HG03045 (cell line): ENCODE measurements at regions not wholly inside any gene's neighbourhood (a gene's known extent, or its start where the extent isn't known, plus 50 kb on each side); places are given as distances from the start of the nearest gene placed in this dataset.
"Not testable (repeated sequence)": the region's sequence is repeated elsewhere in the genome, so short reads cannot be mapped to it uniquely, and the experiment has no call there.

Source experiments
- ATAC-seq: cut with Tn5 transposase; IDR thresholded peaks from one replicate; pipeline ENCODE4 v1.9.1; 2021; ENCODE audit warnings: mild to moderate bottlenecking, moderate library complexity; ENCODE audit not compliant: unreplicated experiment

DNA sequence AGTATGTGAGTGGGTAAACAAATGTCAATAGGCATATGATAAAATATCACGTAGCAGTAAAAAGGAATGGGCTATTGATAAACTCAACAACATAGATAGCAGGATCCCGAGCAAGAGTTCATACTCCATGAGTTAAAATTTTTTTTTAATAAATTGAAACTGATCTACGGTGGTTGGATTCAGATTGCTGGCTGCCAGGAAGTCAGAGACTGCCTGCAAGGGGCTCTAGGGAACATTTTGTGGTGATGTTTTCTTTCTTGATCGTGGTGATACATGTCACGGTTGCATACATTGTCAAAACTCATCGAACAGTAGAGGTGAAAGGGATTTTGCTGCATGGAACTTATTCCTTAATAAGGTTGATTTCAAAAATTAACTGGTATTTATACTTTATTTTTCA, 62.6 kb upstream of the WNT7B start:
- no peak for ATAC-seq

DNA sequence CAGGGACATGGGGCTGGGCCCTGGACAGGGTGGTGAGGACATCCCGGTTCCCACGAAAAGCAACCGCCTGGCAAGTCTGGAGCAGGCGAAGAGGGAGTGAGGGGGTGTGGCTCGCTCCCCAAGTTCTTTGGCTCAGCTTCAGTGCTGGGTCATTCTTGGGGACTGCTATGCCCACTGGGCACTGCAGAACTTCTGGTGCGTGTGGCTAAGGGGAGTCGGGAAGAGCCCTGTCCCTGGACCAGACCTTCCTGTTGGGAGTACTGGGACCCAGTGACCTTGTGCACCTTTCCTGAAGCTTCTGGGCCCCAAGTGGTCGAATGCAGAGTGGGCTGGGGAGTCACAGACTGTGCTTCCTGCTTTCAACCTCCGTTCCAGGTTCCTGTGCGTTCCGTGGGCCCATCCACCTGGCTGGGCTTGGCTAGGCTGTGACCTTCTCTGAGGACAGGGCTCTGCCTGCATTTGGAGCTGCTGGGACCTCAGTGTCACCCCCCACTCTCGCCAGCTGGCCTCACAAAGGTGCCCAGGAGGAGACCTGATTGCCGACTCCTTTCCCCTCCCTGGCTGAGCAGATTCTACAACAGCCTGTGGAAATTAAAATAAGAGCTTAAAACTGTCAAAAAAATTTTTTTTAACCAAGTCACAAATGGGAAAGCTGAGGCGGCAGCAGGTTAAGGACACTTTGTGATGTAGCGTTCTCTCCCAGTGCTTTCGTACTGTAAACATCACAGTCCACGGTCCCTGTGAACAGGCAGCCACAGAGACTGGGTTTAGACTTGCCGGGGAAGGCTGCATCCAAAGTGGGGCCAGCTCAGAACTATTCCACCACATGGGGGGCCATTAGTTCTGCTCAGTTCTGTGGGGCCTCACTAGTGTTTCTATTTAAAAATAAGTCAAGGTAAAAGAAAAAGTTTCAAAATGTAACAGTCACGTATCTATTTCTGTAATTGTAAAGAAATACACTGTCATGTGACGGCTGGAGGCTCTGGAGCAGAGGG, 63.8 kb upstream of the WNT7B start:
- ATAC-seq: no peak

DNA sequence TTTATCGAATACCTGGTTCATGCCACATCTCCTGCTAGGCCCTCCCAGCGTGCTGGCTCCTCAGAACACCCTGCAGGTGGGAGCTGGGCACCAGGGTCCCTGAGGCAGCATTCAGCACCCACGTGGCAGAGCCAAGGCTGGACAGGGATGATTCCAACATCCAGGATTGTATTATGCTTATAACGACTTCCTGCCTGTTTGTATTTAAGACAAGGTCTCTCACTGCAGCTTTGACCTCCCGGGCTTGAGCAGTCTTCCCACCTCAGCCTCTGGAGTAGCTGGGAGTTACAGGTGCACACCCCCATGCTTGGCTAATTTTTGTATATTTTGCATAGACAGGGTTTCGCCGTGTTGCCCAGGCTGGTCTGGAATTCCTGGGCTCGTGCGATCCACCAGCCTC, 64.7 kb upstream of the WNT7B start:
- no peak for ATAC-seq

DNA sequence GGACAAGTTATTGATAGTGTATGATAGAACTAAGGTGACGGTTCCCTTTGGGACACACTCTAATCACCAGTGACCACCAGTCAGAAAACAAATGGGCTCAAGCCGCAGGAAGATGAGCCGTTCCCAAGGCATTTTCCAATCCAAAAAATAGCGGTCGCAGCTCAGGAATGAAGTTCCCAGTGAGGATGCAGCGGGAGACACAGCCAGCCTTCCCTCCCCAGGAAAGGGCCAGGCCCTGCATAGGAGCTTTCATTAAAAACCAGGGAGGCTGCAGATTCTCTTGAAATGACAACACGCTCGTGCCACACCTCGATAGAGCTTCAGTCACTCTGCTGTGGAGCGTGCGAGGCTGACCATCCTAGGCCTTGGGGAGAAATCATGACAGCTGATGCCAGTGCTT, 65.8 kb upstream of the WNT7B start:
- ATAC-seq: no peak

DNA sequence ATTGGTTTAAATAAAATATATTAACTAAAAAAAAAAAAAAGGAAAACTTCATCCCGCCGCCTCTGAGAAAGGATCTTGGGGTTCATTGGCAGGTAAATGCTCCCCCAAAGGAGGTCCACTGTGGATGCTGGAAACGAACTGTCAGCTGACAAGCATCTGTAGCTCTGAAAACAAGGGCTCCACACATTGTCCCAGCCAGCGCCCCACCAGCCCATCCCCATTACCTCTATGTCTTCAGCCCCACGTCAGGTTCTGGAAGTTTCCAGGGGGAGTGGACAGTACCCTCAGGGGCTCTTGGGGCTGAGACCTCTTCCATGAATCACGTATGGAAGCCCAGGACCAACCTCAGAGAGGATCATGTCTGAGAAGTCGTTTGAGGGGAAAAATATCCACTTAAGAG, 66.4 kb upstream of the WNT7B start:
- no peak for ATAC-seq

DNA sequence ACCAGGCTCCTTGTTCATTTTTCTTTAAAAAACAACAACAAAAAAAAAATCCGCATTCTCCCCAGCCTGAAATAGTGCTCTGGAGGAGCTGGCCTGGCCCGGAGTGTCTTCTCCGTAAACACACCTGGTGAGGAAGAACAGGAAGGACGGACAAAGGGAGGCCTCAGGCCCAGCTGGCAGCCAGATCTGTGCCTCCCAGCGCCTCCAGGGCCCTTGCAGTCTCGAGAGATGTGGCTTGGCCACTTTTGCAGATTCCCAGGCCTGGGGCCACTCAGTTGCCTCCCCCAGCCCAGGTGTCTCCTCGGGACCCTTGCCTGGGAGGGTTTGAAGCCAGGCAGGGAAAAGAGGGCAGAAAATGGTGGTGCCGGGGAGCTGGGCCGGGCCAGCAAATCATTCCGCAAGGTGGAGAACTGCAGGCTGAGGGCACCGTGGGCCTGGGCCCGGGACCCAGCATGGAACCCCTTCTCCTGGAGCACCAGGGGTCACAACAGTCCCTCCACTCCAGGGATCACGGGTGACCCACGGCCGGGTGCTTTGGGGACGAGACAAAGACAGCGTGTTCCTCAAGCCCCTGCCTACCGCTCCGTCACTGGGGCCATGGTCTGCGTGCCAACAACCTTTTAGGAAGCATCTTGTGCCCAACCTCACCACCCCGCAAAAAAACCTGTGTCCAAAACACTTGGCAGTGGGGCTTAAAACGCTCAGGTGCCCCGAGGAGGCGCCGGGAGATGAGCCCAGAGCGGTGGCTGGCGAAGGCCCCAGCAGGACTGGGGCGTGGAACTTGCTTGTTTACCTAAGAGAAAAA, 67.1 kb upstream of the WNT7B start:
- no peak for ATAC-seq

DNA sequence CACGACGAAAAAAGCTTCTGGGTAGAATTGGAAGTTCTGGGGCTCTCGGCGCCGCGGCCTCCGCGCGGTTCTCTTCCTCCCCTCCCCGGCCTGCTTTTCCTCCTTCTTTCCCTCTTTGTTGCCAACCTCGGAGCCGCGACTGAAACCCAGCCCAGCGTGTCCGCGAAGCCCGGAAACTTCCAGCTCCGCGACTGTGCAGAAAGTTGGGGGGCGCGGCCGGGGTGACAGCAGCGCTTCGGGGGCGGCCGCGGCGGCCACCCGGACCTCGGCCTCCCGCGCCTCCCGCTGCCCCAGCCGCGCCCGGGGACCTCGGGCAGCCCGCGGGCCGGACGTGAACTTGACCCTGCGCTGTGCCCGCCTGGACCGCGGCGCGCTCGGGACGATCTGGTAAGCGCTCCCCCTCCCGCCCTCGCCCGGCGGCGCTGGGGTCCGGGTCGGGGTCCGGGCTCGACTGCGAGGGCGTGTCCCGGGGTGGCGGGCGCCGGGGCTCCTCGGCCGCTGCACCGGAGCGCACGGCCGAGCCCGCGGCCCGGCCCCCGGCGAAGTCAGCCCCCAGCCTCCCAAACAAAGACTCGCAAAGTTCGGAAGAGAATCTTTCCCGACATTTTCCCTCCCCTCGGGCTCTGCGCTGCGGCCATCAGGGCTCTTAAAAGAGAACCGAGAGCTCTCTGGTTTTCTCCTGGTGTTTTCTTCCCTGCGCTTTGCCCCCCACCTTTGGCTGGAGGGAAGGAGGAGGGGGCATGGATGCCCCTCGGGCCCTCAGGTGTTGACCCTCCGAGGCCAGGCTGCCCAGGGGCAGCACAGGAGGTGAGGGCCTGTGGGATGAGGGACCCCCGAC, 67.9 kb upstream of the WNT7B start:
- no peak for ATAC-seq

DNA sequence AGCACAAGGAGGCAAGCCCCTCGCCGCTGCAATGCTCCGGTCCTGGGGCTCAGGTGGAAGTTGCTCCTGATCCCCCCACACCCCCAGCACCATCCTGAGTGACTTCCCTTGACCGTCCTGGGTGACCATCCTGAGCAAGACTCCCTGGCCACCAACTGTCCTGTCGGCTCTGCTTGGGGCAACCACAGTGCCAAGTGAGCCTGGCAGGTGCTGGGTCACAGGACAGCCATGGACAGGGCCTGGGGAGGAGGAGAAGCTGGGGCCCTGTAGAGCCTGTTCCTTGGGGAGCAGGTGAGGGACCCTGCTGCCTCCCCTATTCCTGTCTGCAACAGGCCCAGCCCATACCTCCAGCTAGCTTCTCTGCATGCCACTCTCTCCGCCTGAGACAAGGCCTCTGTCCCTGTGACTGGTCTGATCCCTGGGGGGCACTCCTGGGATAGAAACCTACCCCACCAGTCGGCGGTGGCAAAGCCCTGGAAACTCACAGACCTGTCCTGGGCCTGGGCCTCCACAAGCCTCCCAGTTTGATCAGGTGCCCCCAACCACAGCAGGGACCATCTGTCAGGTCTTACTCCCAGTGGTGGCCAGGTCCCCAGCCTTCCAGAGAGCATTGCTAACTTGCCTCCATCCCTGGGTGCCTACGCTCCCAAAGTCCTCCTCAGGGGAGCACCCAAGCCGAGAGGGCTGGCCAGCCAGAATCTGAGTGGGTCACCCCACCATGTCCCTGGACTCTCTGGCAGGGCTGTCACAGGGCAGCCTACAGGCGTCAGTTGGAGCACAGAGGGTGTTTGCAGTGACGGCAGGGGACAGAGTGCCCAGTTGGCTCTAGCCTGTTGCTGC, 68.7 kb upstream of the WNT7B start:
- ATAC-seq: no peak

DNA sequence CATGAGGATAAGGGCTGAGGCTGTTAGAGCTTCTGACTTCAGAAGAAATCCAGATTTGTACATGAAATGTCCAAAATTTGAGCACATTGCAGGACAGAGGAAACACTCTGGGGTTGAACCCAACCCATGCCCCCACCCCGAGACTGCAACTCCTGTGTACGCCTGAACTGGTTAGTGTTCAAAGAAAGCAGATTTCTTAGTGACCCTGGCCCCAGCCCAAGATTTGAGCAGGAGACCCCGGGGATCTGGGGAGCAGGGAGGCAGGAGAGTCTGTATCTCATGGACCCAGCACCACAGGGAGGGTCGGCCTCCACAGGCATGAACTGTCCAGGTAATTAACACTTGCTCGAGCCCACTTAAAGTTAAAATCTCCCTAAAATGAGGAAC, 69.3 kb upstream of the WNT7B start:
- ATAC-seq: no peak

DNA sequence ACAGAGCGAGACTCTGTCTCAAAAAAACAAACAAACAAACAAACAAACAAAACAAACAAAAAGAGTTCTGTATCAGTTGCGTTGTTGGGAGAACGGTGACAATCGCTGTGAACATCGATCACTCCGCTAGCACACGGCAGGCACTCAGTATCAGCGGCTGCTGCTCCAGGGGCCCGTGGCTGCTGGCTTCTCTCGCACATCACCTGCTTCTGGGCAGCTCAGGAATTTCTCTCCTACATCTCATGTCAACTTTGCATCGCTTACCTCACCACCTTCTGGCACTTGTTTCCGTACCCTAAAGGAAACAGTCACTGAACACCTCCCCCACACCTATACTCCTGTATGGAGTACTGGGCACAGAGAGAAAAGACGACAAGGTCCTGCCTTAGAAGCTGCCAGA, 70.3 kb upstream of the WNT7B start:
- no peak for ATAC-seq

DNA sequence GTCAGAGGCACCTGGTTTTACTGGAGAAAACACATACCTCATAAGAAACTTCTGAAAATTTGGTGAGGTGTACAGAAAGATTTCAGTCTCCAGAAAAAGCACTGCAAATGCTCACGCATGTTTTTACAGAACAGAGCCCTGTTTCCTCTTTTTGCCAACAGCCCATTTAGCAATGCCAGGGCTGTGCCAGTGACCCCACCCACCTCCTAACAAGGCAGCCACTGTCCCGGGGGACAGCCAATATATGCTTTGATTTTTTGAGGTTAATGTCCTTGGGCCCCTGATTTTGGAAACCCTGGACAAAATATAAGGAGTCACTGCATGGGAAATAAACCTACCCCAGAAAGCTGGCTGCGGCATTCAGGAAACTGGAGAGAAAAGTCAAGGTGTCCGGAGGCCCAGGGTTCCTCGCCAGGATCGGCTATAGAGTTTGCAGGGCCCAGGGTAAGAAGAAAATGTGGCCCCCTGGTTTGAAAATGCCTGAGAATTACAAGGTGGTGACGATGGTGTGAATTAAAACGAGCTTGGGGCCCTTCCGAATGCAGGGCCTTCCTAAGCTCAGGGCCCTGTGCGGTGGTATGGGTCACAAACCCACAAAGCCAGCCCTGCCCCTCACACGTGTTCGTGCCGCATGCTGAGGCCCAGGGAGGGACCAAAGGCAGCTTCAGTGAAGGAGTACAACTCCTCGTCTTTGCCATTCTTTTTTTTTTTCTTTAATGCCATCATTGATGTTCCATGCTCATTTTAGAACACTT, 71.1 kb upstream of the WNT7B start:
- no peak for ATAC-seq

DNA sequence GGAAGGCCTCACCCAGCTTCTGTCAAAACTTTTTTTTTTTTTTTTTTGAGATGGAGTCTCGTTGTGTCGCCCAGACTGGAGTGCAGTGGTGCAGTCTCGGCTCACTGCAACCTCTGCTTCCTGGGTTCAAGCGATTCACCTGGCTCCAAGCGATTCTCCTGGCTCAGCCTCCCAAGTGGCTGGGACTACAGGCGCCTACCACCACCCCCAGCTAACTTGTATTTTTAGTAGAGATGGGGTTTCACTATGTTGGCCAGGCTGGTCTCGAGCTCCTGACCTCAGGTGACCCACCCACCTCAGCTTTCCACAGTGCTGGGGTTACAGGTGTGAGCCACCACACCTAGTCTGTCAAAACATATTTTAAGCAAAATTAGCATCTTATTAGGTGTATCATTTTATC, 71.7 kb upstream of the WNT7B start:
- ATAC-seq: not testable (repeated sequence)

DNA sequence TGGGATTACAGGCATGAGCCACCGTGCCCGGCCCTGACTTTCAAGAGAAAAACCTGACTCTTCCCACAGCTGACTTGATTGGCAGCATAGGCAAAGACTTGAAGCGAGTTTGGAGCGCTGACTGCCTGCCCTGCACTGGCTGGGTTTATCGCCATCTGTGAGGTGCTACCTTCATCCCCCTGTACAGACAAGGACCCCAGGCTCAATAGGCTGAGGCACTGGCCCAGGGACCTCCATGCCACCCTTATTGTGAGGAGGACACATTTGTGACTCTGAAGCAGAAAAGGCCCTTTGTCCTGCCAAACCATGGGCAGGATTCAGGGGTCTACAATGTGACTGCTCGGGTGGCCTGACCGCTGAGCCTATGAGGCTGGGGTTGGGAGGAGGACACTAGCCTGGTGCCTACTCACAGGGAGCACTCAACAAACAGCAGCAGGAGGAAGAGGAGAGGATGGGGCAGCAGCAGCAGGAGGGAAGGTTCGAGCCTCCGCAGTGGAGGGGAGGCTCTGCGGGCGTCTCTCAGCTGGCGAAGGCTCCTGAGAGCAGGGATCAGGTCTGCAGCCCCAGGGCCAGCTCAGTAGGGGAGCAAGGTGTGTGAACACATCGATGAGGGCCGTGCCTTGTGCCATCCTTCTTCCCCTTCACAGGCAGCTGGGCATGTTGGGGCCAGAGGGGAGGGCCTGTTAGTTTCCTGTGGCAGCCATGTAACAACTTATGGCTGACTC, 72.9 kb upstream of the WNT7B start:
- no peak for ATAC-seq

DNA sequence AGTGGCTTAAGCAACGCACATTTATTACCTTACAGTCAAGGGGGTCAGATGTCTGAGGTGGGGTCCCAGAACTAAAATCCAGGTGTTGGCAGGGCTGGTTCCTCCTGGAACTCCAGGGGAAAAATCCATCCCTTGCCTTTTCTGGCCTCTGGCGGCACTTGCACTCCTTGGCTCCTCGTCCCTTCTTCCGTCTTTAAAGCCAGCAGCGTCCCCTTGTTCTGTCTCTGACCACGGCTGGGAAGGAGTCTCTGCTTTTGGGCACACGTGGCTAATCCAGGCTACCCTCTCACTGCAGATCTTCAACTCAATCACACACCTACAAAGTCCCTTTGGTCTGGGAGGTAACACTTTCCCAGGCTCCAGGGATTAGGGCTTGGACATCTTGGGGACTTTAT, 73.5 kb upstream of the WNT7B start:
- ATAC-seq: no peak

DNA sequence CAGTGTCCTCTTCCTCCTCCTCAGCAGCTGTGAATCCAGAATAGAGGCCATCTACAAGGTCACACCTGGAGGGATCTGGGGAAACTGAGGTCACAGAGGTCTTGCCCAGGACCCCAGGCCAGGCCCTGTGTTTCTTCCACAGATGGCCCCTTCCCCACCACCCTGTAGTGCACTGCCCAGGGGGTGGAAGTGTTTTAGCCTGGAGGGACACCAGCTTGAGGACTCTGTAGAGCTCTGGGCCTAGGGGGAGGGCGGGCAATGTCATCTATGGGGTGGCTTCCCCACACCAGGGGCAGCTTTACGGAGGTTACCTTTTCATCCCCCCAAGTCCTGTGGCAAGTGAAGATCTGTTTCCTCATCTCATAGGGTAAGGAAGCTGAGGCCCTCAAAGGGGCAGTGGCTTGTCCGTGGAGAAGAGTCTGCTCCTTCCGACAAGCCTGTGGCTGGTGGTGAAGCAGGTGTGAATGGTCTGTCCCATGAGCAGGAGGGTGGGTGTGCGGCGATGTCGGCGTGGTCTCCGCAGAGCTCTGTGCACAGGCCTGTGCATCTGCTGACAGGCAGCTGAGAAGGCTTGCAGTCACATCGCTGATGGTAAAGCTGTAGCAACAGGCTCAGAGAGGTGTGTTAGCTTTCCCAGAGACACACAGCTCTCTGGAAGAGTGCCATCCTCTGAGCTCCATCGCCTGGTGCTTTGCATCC, 74.1 kb upstream of the WNT7B start:
- no peak for ATAC-seq

DNA sequence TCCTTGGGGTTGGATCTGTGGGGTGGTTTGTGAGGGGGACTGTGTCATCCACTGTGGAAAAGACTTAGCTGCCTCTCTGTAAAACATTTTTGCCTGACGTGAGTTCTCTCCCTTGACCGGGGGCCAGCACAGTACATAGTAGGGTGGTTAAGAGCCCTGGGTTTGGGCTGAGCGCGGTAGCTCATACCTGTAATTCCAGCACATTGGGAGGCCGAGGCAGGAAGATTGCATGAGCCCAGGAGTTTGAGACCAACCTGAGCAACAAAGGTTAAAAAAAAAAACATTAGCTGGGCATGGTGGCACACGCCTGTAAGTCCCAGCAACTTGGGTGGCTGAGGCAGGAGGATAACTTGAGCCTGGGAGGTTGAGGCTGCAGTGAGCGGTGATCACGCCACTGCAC, 74.7 kb upstream of the WNT7B start:
- no peak for ATAC-seq

DNA sequence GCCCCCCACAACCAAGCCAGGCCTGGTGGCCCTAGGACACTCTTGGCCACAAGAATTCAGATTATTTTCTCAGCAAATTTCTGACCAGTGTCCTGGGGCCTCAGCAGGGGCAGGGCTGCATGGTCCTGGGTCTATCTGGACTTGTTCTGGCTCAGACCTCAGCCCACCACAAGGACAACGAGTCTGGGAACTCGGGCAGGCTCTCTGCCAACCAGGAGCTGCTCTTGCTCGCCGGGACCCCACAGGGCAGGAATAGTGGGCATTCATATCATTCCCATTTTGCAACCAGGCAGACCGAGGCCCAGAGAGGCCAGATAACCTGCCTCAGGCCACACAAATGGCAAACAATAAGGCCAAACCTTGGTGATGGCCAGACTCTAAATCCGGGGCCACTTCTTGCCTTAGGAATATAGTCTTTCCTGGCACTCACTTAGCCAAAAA, 75.4 kb upstream of the WNT7B start:
- ATAC-seq: no peak
